GM23338 (cell line): ENCODE measurements at regions not wholly inside any gene's neighbourhood (a gene's known extent, or its start where the extent isn't known, plus 50 kb on each side); places are given as distances from the start of the nearest gene placed in this dataset.

ENCODE experiments used
- ATAC-seq: fragments of 200-7000 bp; cut with Tn5 transposase; 3 replicates; pipeline ENCODE4 v1.9.1; 2020
- DNase-seq: peaks from one replicate; pipeline ENCODE4 v3.0.0-alpha.2; 2015; ENCODE audit warnings: low spot score
- H2AFZ ChIP-seq: fragments of 200-600 bp; sonication (generic); 2 replicates; pipeline ENCODE4 v1.8.0; 2016; ENCODE audit warnings: antibody characterized with exemption, mild to moderate bottlenecking, moderate library complexity
- H3F3A ChIP-seq: fragments of 200-600 bp; sonication (generic); replicated peaks from 2 replicates; pipeline ENCODE4 v1.8.0; 2017; ENCODE audit warnings: antibody characterized with exemption, mixed run types, low read depth
- H3K27ac ChIP-seq: fragments of 200-600 bp; sonication (generic); 2 replicates; pipeline ENCODE4 v1.6.1; 2016; ENCODE audit warnings: low read depth
- H3K27me3 ChIP-seq: fragments of 200-600 bp; sonication (generic); 2 replicates; pipeline ENCODE4 v1.8.0; 2016; ENCODE audit warnings: mild to moderate bottlenecking, mixed run types, moderate library complexity; ENCODE audit not compliant: insufficient read depth
- H3K36me3 ChIP-seq: fragments of 200-600 bp; sonication (generic); 2 replicates; pipeline ENCODE4 v1.8.0; 2016; ENCODE audit warnings: mild to moderate bottlenecking; ENCODE audit not compliant: insufficient read depth
- H3K4me1 ChIP-seq: fragments of 200-600 bp; sonication (generic); 2 replicates; pipeline ENCODE4 v1.8.0; 2016; ENCODE audit warnings: mild to moderate bottlenecking, moderate library complexity; ENCODE audit not compliant: insufficient read depth
- H3K4me2 ChIP-seq: fragments of 200-600 bp; sonication (generic); 2 replicates; pipeline ENCODE4 v1.7.1; 2017; ENCODE audit warnings: mixed run types
- H3K4me3 ChIP-seq: fragments of 200-600 bp; sonication (generic); 2 replicates; pipeline ENCODE4 v1.6.1; 2016; ENCODE audit warnings: mixed run types
- H3K79me2 ChIP-seq: fragments of 200-600 bp; sonication (generic); replicated peaks from 2 replicates; pipeline ENCODE4 v1.8.0; 2017; ENCODE audit warnings: mild to moderate bottlenecking; ENCODE audit not compliant: insufficient read depth
- H3K9me2 ChIP-seq: fragments of 200-600 bp; sonication (generic); 2 replicates; pipeline ENCODE4 v1.8.0; 2017; ENCODE audit not compliant: insufficient read depth
- H4K20me1 ChIP-seq: fragments of 200-600 bp; sonication (generic); replicated peaks from 2 replicates; pipeline ENCODE4 v1.8.0; 2017; ENCODE audit warnings: mild to moderate bottlenecking; ENCODE audit not compliant: insufficient read depth
- H3K27ac Mint-ChIP-seq: 2 replicates; pipeline ENCODE4 v1.8.0; 2020; ENCODE audit warnings: inconsistent platforms, mild to moderate bottlenecking, moderate library complexity, mixed read lengths
- H3K27me3 Mint-ChIP-seq: 3 replicates; pipeline ENCODE4 v1.8.0; 2022; ENCODE audit warnings: low read depth, mild to moderate bottlenecking, moderate library complexity, mixed read lengths, inconsistent platforms; ENCODE audit not compliant: insufficient read depth, poor library complexity
- H3K36me3 Mint-ChIP-seq: 3 replicates; pipeline ENCODE4 v1.8.0; 2021; ENCODE audit warnings: low read depth, mild to moderate bottlenecking, inconsistent platforms, moderate library complexity, mixed read lengths
- H3K4me1 Mint-ChIP-seq: 3 replicates; pipeline ENCODE4 v1.8.0; 2020; ENCODE audit warnings: mild to moderate bottlenecking, inconsistent platforms, mixed read lengths
- H3K4me3 Mint-ChIP-seq: 3 replicates; pipeline ENCODE4 v1.8.0; 2021; ENCODE audit warnings: moderate library complexity, mild to moderate bottlenecking, inconsistent platforms, mixed read lengths
- H3K9me3 Mint-ChIP-seq: 3 replicates; pipeline ENCODE4 v1.8.0; 2020; ENCODE audit warnings: moderate library complexity, mild to moderate bottlenecking, inconsistent platforms, mixed read lengths
- CREB1 ChIP-seq: fragments of 250-450 bp; sonication (Bioruptor Pico); IDR thresholded peaks from 2 replicates; pipeline ENCODE4 v1.5.0; 2020; ENCODE audit warnings: low read depth, mild to moderate bottlenecking, moderate library complexity
- EZH2phosphoT487 ChIP-seq: fragments of 200-600 bp; sonication (generic); IDR thresholded peaks from one replicate; pipeline ENCODE4 v1.8.1; 2018; ENCODE audit warnings: antibody characterized with exemption; ENCODE audit not compliant: unreplicated experiment
- JUNB ChIP-seq: IDR thresholded peaks from one replicate; pipeline ENCODE4 v1.6.1; 2016; ENCODE audit warnings: antibody characterized with exemption; ENCODE audit not compliant: unreplicated experiment
- NANOG ChIP-seq: IDR thresholded peaks from 2 replicates; pipeline ENCODE4 v1.6.1; 2016; ENCODE audit warnings: antibody characterized with exemption, borderline replicate concordance
- POLR2AphosphoS5 ChIP-seq: IDR thresholded peaks from 2 replicates; pipeline ENCODE4 v1.6.1; 2016; ENCODE audit warnings: antibody characterized with exemption, low read depth
- STAT1 ChIP-seq: IDR thresholded peaks from one replicate; pipeline ENCODE4 v1.6.1; 2016; ENCODE audit warnings: antibody characterized with exemption; ENCODE audit not compliant: unreplicated experiment
- ZNF114 ChIP-seq: fragments of 250-450 bp; sonication (Bioruptor Pico); IDR thresholded peaks from 2 replicates; pipeline ENCODE4 v1.5.0; 2020; ENCODE audit warnings: mild to moderate bottlenecking, moderate library complexity
- ZNF331 ChIP-seq: fragments of 250-450 bp; sonication (Bioruptor Pico); IDR thresholded peaks from 2 replicates; pipeline ENCODE4 v1.5.0; 2020; ENCODE audit warnings: low read depth, mild to moderate bottlenecking, moderate library complexity
- TF ChIP-seq, protein P1 (sequence below): fragments of 250-450 bp; sonication (Bioruptor Pico); IDR thresholded peaks from 2 replicates; pipeline ENCODE4 v1.5.0; 2020; ENCODE audit warnings: mild to moderate bottlenecking, moderate library complexity
- TF ChIP-seq, protein P2 (sequence below): IDR thresholded peaks from 2 replicates; pipeline ENCODE4 v1.6.1; 2016; ENCODE audit warnings: antibody characterized with exemption

- TF ChIP-seq, protein P1, sequence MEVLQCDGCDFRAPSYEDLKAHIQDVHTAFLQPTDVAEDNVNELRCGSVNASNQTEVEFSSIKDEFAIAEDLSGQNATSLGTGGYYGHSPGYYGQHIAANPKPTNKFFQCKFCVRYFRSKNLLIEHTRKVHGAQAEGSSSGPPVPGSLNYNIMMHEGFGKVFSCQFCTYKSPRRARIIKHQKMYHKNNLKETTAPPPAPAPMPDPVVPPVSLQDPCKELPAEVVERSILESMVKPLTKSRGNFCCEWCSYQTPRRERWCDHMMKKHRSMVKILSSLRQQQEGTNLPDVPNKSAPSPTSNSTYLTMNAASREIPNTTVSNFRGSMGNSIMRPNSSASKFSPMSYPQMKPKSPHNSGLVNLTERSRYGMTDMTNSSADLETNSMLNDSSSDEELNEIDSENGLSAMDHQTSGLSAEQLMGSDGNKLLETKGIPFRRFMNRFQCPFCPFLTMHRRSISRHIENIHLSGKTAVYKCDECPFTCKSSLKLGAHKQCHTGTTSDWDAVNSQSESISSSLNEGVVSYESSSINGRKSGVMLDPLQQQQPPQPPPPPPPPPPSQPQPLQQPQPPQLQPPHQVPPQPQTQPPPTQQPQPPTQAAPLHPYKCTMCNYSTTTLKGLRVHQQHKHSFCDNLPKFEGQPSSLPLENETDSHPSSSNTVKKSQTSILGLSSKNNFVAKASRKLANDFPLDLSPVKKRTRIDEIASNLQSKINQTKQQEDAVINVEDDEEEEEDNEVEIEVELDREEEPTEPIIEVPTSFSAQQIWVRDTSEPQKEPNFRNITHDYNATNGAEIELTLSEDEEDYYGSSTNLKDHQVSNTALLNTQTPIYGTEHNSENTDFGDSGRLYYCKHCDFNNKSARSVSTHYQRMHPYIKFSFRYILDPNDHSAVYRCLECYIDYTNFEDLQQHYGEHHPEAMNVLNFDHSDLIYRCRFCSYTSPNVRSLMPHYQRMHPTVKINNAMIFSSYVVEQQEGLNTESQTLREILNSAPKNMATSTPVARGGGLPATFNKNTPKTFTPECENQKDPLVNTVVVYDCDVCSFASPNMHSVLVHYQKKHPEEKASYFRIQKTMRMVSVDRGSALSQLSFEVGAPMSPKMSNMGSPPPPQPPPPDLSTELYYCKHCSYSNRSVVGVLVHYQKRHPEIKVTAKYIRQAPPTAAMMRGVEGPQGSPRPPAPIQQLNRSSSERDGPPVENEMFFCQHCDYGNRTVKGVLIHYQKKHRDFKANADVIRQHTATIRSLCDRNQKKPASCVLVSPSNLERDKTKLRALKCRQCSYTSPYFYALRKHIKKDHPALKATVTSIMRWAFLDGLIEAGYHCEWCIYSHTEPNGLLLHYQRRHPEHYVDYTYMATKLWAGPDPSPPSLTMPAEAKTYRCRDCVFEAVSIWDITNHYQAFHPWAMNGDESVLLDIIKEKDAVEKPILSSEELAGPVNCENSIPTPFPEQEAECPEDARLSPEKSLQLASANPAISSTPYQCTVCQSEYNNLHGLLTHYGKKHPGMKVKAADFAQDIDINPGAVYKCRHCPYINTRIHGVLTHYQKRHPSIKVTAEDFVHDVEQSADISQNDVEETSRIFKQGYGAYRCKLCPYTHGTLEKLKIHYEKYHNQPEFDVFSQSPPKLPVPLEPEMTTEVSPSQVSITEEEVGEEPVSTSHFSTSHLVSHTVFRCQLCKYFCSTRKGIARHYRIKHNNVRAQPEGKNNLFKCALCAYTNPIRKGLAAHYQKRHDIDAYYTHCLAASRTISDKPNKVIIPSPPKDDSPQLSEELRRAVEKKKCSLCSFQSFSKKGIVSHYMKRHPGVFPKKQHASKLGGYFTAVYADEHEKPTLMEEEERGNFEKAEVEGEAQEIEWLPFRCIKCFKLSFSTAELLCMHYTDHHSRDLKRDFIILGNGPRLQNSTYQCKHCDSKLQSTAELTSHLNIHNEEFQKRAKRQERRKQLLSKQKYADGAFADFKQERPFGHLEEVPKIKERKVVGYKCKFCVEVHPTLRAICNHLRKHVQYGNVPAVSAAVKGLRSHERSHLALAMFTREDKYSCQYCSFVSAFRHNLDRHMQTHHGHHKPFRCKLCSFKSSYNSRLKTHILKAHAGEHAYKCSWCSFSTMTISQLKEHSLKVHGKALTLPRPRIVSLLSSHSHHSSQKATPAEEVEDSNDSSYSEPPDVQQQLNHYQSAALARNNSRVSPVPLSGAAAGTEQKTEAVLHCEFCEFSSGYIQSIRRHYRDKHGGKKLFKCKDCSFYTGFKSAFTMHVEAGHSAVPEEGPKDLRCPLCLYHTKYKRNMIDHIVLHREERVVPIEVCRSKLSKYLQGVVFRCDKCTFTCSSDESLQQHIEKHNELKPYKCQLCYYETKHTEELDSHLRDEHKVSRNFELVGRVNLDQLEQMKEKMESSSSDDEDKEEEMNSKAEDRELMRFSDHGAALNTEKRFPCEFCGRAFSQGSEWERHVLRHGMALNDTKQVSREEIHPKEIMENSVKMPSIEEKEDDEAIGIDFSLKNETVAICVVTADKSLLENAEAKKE: no peak
- TF ChIP-seq JUNB: no peak
Observed at GRCh38 chr14:28361486-28361885, 405.1 kb upstream of the FOXG1 start (continued).

DNA sequence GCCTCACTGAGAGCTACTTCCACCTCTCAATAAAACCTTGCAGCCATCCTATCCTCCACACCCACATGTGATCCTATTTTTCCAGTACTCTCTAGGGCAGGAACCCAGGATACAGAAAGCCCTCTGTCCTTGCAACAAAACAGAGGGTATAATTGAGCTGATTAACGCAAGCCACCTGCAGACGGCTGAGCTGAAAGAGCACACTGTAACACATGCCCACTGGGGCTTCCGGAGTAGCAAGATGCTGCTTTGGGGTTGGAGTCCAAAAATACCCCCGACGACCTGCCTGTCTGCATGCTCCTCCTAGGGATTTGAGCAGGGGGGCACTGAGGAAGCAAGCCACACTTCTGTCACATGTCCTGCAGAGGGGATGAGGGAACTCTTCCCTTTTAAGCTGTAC is 401.1 kb upstream of the FOXG1 start:
- H3K4me3 Mint-ChIP-seq: no peak overlapping the region
- Histone ChIP-seq H3K4me1 (no peaks in the 10 kb centered on the region), H3K27ac (no peak overlapping the region), H3K4me3 (no peak overlapping the region), H3K9me2 (no peaks in the 10 kb centered on the region), H3K36me3 (no peaks in the 10 kb centered on the region), H3F3A (no peaks in the 10 kb centered on the region), H3K27me3 (no peaks in the 10 kb centered on the region), H3K79me2 (no peaks in the 10 kb centered on the region), H3K4me2 (no peak overlapping the region), H2AFZ (no peak overlapping the region), H4K20me1 (no peaks in the 10 kb centered on the region)
- no peak for ATAC-seq
- H3K36me3 Mint-ChIP-seq: peaks cover 16% of the 10 kb centered on the region; the same call in 2 of the 3 replicates
- peaks cover 2% of the 10 kb centered on the region for H3K27me3 Mint-ChIP-seq
- peaks cover 25% of the 10 kb centered on the region for H3K9me3 Mint-ChIP-seq
- H3K27ac Mint-ChIP-seq: no peak overlapping the region
- no peak for DNase-seq
- no peaks in the 10 kb centered on the region for H3K4me1 Mint-ChIP-seq
- no peak for TF ChIP-seq EZH2phosphoT487
- TF ChIP-seq ZNF331 (CRISPR knock-in tag): no peak
- TF ChIP-seq, protein P2, sequence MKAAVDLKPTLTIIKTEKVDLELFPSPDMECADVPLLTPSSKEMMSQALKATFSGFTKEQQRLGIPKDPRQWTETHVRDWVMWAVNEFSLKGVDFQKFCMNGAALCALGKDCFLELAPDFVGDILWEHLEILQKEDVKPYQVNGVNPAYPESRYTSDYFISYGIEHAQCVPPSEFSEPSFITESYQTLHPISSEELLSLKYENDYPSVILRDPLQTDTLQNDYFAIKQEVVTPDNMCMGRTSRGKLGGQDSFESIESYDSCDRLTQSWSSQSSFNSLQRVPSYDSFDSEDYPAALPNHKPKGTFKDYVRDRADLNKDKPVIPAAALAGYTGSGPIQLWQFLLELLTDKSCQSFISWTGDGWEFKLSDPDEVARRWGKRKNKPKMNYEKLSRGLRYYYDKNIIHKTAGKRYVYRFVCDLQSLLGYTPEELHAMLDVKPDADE: no peak
- TF ChIP-seq NANOG: no peak
- TF ChIP-seq POLR2AphosphoS5: no peak
- TF ChIP-seq, protein P1: no peak
- no peak for TF ChIP-seq STAT1
- TF ChIP-seq CREB1 (CRISPR knock-in tag): no peak
- TF ChIP-seq ZNF114 (CRISPR knock-in tag): no peak
